HG03558 (cell line): ENCODE measurements at regions not wholly inside any gene's neighbourhood (a gene's known extent, or its start where the extent isn't known, plus 50 kb on each side); places are given as distances from the start of the nearest gene placed in this dataset.
A peak's percentile ranks its signal among the peaks of the same experiment; 100 is the strongest.

Source experiments
- ATAC-seq: cut with Tn5 transposase; IDR thresholded peaks from one replicate; pipeline ENCODE4 v1.9.1; 2021; ENCODE audit warnings: moderate number of reproducible peaks; ENCODE audit not compliant: unreplicated experiment; ENCODE audit errors: extremely low read depth

GRCh38 chr12:102781117-102781516, 135.9 kb downstream of the PAH start:
- no peak for ATAC-seq

DNA sequence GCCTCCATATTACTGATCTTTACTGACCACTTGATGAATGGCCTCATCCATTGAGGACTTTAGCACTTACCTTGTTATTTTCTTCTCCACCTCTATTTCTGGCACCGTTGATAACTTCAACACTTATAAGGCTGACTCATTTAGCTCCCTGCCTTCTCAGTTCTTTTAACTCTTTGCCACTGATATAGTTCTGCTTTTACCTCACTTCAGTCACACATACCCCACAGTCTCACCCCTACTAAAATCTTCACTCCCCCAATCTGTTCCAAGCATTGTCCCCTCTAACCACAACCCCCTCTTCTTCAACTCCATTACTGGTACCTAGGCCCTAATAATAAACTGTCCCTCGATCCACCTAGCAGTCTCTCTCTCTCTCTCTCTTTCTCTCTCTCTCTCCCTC, 141.0 kb downstream of the PAH start:
- ATAC-seq, result no peak

DNA sequence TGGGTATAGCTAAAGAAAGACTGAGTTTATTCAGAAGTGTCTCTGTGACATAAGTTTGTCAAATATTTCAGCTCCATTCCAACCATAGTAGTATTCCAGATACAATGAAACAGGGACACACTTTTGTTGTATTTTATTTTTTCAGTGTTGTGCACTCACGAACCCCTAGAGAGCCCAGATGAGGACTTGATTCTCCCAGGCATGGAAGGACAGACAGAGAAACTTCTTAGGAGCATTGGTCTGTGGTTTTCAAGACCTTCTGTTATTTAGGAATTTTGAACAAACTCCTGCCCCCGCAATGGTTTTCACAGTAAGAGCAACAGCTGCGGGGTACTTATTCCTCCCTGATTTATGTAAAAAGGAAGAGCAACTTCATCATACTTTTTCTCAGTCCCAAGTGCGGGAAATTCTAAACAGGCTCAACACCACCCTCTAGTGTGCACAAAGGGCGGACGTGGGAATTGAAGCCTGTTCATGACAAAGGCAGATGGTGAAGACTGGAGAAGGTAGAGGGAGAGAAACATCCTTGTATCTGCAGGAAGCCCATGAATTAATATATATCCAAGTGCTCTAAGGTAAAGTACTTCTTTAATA, 147.6 kb downstream of the PAH start:
- ATAC-seq, result no peak

DNA sequence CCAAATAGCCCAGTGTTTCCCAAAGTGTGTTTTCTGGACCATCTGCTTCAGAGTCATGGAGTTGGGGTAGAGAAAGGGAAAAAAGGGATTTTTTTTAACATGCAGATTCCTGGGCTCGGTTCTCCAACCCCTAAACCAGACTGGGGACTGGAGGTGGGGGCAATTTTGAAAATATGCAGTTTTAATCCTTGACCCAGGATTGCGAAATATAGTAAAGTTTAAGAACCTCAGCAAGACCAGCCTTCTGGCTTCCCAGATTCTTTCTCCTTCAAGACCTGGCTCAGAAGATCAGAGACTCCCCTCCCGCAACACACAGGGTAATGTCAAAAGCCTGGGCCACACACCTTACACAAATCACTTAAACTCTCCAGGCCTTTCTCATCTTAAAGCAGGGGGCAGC, 150.1 kb downstream of the PAH start:
- no peak for ATAC-seq

- ATAC-seq, result no peak
These were observed 151.3 kb downstream of the PAH start for GRCh38 chr12:102765736-102766135.

- ATAC-seq, result no peak
These were observed 153.6 kb downstream of the PAH start for GRCh38 chr12:102763471-102763870.

- no peak for ATAC-seq
These were observed 154.0 kb downstream of the PAH start for GRCh38 chr12:102763061-102763460.

GRCh38 chr12:102760322-102760721, 156.7 kb downstream of the PAH start:
- no peak for ATAC-seq

DNA sequence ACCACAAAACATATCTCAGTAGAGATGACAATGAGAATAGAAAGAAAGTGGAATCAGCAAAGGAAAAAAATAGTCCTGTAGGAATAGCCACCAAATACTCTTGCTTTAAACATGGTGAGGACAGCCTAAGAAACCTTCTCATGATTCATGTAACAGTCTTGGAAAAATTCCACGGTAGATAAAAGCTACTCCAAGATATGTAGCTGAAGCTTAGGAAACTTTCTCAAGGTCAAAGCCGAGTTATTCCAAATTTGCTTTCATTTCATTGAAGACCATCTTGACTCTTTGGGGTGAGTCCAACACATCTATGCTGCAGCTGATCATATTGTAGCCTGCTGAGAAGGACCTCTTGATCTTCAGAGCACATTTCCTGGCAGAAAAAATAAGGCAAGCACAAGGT, 157.6 kb downstream of the PAH start:
- ATAC-seq, result no peak

DNA sequence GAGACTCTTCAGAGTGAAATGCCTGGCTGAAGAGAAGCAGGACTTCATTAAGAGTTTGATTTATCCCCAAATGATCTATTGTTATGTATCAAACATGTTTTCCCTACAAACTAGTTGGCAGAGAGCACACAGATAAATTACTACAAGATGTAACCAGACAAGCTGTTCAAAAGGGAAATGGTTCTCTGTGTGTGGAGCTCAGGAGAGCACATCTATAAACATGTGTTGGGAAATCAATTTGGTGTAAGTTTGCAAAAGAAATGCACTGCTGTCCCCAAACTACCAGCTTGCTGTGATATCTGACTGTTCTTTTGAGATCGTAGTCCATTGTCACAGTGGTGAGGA, 159.2 kb downstream of the PAH start:
- ATAC-seq, result no peak

DNA sequence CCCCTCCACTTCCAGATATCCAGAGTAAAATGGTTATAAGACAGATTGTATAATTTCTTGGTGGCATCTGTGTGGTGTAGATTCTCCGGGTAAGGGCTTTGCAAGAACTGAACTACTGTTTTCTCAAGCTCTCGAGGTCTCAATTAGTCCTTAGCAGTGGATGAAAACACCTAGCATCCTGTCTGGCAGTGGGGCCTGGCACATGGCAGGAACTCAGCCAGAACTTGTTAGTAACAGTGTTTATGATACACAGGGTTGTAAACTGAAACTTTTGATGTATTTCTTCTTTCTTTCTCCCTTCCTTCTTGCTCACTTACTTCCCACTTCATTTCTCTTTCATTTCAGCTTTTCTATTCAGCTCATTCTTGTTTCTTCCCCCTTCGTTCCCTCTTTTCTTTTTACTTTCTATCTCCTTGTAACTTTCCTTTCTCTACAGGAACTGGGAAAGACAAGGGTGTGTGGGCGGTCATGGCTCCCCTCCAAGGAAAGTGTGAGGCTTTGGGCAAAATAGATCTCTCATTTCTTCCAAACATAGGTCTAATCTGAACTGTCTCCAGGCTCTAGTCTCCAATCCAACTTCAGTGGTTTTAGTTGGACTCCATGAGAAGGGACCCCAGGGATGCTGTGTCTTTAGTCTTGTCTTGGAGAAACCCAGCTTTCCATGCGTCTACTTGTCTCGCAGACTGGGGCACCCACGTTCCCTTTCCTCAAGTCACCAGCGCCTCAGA, 159.7 kb downstream of the PAH start:
- no peak for ATAC-seq

DNA sequence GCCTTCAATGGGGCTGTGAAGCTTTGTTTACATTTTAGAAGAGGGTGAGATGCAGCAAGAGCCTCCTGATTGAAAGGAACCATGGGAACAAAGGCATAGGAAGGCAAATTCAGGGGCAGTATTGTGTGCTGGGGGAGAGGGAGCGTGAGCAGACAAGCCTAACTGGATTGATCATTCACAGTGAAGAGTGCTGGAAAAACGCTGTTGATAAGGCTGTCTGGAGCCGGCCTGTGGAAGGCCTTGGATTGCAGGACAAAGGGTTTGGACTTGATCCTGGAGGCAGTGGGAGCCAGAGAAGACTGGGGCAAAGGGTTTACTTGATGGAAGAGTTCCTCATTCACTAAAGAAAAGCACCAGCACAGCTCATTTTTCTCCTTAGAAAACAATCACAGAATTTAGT, 160.5 kb downstream of the PAH start:
- no peak for ATAC-seq

GRCh38 chr12:102755266-102755665, 161.8 kb downstream of the PAH start:
- no peak for ATAC-seq

DNA sequence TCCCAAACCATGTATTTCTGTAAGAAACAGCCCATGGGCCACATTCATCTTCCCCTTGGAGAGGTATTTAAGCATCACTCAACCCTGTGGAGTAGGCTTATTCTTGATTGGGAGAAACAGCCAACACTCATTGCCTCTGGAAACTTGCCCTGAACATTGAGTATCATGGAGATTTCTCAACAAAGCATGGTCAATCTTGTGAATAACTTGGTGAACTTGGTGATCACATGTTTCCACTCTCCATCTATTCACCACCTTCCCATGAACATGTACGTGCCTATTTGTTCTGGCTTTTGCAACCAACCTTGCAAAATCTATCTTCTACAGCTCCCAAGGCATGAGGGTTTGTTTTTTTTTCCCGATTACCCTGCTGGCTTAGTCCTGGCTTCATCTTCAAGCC, 163.2 kb downstream of the PAH start:
- no peak for ATAC-seq

- ATAC-seq, result no peak
These were observed 168.3 kb downstream of the PAH start for GRCh38 chr12:102748704-102749103.

- no peak for ATAC-seq
These were observed 170.1 kb downstream of the PAH start for GRCh38 chr12:102746963-102747362.

GRCh38 chr12:102745971-102746600, 171.0 kb downstream of the PAH start:
- no peak for ATAC-seq

GRCh38 chr12:102741196-102741595, 175.8 kb downstream of the PAH start:
- ATAC-seq, result no peak

GRCh38 chr12:102740141-102740955, 176.7 kb downstream of the PAH start:
- ATAC-seq, result no peak

GRCh38 chr12:102736328-102736727, 180.7 kb downstream of the PAH start:
- ATAC-seq, result no peak

DNA sequence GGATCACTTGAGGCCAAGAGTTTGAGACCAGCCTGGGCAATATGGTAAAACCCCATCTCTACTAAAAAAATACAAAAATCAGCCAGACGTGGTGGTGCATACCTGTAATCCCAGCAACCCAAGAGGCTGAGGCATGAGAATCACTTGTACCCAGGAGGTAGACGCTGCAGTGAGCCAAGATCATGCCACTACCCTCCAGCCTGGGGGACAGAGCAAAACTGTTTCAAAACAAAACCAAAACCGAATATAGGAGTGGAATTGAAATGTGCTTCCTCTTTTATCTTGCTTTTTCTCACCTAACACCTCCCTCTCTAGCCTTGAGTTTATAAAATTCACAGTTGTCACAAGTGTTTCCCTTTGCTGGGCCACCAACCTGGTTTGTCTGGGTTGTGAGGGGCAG, 181.9 kb downstream of the PAH start:
- ATAC-seq, result peak; percentile 89
